ENCODE measurements at regions not wholly inside any gene's neighbourhood (a gene's known extent, or its start where the extent isn't known, plus 50 kb on each side); places are given as distances from the start of the nearest gene placed in this dataset.

DNA sequence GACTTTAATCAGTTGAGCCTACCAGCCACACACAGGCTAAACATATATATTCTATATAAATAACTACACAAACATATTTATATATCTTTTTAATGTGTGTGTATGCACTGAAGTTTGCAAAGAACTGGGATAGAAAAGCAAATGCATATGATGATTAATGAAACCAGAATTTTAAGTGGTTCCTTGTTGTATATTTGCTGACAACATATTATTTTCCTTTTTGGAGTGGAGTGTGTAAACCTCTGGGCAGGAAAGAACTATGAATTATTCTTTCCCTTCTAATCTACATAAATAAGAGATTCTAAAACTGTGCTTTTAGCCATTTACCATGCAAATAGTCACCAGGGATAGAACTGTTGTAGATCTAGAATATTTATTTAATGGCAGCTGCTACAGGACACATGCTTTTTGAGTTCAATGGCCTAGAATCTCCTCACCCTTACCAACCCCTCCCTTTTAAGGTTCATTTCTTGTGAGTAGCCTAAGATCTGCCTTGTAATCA is 187.6 kb downstream of the BACH1 start:
- TF ChIP-seq, protein P1, sequence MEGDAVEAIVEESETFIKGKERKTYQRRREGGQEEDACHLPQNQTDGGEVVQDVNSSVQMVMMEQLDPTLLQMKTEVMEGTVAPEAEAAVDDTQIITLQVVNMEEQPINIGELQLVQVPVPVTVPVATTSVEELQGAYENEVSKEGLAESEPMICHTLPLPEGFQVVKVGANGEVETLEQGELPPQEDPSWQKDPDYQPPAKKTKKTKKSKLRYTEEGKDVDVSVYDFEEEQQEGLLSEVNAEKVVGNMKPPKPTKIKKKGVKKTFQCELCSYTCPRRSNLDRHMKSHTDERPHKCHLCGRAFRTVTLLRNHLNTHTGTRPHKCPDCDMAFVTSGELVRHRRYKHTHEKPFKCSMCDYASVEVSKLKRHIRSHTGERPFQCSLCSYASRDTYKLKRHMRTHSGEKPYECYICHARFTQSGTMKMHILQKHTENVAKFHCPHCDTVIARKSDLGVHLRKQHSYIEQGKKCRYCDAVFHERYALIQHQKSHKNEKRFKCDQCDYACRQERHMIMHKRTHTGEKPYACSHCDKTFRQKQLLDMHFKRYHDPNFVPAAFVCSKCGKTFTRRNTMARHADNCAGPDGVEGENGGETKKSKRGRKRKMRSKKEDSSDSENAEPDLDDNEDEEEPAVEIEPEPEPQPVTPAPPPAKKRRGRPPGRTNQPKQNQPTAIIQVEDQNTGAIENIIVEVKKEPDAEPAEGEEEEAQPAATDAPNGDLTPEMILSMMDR (IDR thresholded peaks at IDR 0.05), result no peak
- Histone ChIP-seq H3K36me3 (no peaks in the 10 kb centered on the region), H3K27me3 (no peaks in the 10 kb centered on the region), H3K27ac (no peak overlapping the region), H3K4me1 (no peaks in the 10 kb centered on the region), H3K4me3 (no peak overlapping the region), H3K9me3 (no peaks in the 10 kb centered on the region)
- no peak for DNase-seq (ENCODE audit: low spot score in 2 of 2)
- intact Hi-C loops (cut with DNase I), result no loop called here

Measured in ascending aorta (tissue), 2 donors.